NCI-H510A (cell line): ENCODE measurements at regions not wholly inside any gene's neighbourhood (a gene's known extent, or its start where the extent isn't known, plus 50 kb on each side); places are given as distances from the start of the nearest gene placed in this dataset.

ENCODE experiments used
- DNase-seq: peaks from one replicate; lab custom pipeline; 2025; lab: John Stamatoyannopoulos, UW

- DNase-seq = no peak
These were observed 53.9 kb upstream of the RORB start for GRCh38 chr9:74443036-74443750.

- DNase-seq = no peak
These were observed 52.8 kb upstream of the RORB start for GRCh38 chr9:74444369-74444768.
